ENCODE measurements at regions not wholly inside any gene's neighbourhood (a gene's known extent, or its start where the extent isn't known, plus 50 kb on each side); places are given as distances from the start of the nearest gene placed in this dataset.
"Not testable (repeated sequence)": the region's sequence is repeated elsewhere in the genome, so short reads cannot be mapped to it uniquely, and the experiment has no call there.

DNA sequence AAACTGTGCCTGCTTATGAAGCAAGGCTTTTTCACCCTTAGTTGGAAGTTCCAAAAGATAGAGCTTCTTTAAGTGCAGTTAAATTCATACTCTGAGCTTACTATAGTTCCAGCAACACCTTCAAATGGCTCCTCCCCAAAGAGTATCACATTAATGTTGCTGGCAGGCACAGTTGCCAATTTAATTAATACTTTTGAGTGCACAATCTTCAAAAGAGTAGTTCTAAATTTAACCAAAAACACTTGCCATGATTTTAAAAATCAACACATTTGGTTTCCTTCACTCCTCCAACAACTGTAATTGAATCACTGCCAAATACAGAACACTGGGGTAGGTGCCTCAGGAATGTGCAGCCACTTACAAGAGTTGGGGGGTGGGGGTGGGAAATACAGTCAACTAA lies 150.6 kb upstream of the UBE2E3 start:
- DNase-seq (ENCODE audit: low read depth, low spot score): no peak

DNA sequence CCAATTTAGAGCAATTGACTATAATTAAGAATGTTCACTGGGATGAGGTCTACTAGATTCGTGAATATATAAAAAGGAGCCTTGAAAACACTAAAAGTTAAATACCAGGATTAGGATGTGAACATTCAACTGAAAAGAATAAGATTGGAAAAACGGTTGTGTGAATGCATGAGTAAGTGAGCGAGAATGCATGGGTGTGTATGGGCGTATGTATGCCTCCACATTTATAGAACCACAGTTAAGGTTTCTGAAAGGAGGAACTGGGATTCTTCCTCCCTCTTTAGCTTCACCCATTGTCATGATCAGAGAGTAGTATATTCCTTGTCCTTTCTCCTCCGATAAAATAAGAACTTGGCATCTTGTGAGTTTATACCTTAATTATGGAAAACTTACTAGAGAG lies 151.1 kb upstream of the UBE2E3 start:
- DNase-seq (ENCODE audit: low read depth, low spot score): no peak

DNA sequence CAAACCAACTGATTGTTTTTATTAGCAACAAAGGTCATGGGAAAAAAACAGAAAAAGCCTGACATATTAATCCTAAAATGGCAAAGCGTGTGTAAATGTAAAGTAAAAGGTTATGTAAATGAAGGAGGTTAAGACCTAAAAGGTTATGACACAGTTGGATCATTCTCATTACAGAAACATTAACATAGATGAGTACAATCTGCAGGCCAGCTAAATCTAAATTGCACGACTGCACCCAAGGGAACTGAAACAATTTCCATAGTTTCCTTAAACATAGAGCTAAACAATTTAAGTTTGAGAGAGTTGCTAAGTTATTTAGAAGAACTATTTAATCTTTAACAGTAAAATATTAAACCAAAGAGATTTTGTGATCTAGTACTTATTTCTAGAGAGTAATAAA lies 151.6 kb upstream of the UBE2E3 start:
- no peak for DNase-seq (ENCODE audit: low read depth, low spot score)

DNA sequence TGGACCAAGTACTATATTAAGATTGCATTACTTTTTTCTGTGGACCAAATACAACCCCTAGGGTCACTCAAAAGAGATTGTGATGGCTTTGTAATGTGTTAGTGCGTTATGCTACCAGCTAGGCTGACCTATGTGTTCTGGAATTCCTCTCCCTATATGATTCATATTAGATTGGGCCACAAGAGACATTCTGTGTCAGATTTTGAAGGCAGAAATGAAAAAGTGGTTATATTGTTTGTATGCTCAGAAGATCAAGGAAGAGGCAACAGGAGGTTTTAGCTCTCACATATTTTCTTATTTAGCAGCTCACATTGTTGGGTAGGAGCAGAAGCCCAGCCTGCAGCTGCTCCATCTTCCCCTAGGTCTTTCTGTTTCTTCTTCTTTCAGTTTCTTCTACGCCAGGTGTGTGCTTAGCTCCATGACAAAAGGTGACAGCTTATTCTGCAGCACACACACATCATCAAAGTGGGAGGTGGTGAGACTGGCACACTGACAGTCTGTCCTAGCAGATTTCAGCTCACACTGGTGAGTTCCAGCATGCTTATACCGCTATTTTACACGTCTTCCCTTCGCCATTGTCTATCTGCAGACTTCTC lies 156.8 kb upstream of the UBE2E3 start:
- DNase-seq (ENCODE audit: low read depth, low spot score): no peak

DNA sequence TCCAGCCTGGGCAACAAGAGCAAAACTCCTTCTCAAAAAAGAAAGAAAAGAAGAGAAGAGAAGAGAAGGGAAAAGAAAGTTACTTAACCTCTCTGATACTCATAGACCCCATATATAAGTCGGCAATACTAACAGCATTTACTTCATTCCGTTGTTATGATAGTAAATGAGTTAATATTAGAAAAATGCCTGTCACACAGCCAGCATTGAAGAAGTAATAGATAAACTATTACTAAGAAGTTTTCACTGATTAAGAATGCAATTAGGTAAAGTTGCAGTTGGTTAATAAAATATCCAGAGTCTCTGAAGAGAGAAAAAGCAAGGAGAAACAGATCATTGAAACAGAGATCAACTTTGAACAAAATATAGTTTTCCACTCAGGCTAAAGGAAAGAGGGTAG lies 161.3 kb upstream of the UBE2E3 start:
- no peak for DNase-seq (ENCODE audit: low read depth, low spot score)

DNA sequence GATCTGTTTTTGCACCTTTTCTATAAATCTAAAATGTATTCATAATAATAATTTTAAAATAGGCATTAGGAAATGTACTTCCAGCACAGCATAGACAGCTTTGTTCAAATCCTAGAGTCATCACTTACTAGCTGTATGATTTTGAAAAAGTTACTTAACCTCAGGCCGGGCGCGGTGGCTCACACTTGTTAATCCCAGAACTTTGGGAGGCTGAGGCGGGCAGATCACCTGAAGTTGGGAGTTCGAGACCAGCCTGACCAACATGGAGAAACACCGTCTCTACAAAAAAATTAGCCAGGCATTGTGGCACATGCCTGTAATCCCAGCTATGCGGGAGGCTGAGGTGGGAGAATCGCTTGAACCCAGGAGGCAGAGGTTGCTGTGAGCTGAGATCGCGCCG lies 161.7 kb upstream of the UBE2E3 start:
- DNase-seq (ENCODE audit: low read depth, low spot score): not testable (repeated sequence)

DNA sequence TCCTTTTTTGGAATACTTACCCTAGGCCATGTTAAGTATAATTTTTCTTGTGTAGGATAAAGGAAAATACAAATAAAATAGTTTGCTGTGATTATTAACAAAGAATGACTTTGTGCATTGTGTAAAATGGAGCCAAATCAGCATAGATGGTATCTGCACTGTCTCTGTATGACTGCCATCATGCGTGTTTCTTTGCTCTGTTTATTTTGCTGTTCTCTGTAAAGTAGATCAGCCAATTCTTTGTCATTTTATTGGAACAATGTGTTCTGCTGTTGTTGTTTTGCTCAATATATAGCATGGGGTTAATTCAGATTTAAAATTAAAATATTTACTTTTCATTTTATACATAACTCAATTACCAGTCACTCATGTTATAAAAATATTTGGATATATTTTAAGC lies 181.3 kb upstream of the UBE2E3 start:
- no peak for DNase-seq (ENCODE audit: low read depth, low spot score)

DNA sequence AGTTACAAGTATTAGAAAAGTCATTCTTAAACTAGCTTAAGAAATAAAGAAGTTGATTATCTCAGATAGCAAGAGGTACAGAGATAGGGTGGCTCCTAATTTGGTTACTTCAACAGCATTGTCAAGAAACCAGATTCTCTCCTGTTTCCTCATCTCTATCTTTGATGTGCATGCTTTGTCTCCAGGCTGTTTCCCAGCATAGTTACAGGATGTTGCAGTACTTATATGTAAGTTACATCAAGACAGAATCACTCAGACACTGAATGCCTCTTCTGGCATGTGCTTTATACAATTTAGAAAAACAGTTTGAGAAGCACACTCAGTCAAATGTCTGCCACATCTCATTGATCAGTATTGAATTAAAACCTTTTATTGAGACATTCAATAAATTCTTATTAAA lies 189.5 kb upstream of the UBE2E3 start:
- DNase-seq (ENCODE audit: low read depth, low spot score): no peak

DNA sequence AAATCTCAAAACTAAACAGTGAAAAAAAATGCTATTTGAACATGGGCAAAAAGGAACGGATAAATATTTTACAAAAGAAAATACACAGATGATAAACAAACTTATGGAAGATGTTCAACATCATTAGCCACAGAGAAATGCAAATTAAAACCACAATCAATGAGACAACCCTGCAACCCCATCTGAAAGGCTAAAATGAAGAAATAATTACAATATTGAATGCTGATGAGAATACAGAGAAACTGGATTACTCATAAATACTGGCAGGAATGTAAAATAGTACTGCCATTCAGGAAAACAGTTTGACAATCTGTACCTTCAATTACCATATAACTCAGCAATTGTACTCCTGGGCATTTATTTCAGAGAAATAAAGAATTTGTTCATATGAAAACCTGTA lies 193.1 kb upstream of the UBE2E3 start:
- no peak for DNase-seq (ENCODE audit: low read depth, low spot score)

DNA sequence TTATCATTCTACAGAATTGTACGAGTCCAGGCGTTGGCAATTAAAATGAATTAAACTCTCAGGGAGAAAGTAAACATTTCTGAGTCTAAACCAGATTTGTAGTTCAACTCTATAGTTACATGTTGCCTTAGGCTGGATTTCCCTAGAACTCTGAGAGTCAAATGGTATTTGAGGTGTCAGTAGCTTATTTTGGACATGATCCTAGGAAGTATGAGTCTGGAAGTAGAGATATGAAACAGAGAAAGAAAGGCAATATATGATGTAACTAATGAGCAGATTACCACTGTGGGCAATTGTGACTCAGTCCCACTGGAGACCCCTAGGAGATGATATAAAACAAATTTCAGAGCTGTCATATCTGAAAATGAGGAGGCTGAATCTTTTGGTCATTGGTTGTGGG lies 199.1 kb upstream of the UBE2E3 start:
- no peak for DNase-seq (ENCODE audit: low read depth, low spot score)

DNA sequence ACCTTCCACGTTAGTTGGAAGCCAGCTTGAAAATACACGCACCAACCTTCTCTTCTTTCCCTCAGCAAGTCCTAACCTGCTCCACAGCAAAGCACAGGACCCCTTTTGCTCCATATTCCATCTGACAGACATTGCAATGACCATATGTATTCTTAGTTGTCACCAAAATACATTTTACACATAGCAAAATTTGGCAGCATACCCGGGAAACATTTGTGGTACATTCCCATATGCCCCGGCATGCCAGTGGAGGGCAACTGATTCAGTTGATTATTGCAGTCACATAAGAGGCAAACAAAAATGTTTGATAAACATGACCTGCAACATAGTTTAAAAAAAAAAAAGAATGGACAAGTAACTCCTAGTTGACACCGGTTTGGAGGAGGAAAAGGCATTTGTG lies 202.1 kb upstream of the UBE2E3 start:
- DNase-seq (ENCODE audit: low read depth, low spot score): no peak

DNA sequence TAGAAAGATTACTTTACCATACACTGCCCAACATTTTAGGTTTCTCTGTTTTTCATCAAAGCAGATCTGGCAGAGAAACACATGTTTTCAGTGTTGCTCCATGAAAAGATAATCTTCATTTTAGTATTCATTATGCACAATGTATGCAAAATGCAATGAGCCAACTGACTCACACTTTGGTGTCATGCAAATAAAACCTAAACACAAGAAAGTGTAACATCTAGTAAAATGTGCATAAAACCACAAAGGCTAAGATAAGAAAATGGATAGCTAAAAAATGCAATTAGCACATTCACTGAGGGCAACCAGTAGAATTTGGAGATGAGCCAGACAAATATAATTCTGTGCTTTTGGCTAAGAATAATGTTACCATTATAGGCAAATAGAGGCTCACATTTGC lies 203.5 kb upstream of the UBE2E3 start:
- no peak for DNase-seq (ENCODE audit: low read depth, low spot score)

DNA sequence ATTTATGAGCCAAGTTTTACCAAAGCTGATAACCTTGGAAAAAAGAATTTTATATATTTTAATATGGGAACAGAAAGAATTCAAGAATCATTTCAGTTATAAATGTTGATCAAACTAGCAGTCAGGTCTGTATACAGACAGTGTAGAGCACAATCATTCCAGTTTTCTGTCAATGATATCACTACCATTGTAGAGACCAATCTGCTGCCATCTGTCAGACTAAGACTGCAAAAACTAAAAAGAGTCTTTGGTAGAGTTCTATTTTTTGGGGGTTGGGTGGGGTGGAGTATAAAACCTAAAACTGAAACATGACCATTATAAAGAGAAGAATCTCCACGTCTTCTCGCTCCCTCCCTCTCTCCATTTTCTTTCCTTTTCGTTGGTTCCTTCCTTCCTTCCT lies 204.7 kb upstream of the UBE2E3 start:
- no peak for DNase-seq (ENCODE audit: low read depth, low spot score)

DNA sequence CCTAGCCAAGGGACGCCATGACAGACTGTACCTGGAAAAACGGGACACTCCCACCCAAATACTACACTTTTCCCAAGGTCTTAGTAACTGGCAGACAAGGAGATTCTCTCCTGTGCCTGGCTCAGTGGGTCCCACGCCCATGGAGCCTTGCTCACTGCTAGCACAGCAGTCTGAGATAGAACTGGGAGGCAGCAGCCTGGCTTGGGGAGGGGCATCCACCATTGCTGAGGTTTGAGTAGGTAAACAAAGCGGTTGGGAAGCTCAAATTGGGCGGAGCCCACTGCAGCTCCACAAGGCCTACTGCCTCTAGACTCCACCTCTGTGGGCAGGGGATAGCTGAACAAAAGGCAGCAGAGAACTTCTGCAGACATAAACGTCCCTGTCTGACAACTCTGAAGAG lies 215.1 kb upstream of the UBE2E3 start:
- not testable (repeated sequence) for DNase-seq (ENCODE audit: low read depth, low spot score)

DNA sequence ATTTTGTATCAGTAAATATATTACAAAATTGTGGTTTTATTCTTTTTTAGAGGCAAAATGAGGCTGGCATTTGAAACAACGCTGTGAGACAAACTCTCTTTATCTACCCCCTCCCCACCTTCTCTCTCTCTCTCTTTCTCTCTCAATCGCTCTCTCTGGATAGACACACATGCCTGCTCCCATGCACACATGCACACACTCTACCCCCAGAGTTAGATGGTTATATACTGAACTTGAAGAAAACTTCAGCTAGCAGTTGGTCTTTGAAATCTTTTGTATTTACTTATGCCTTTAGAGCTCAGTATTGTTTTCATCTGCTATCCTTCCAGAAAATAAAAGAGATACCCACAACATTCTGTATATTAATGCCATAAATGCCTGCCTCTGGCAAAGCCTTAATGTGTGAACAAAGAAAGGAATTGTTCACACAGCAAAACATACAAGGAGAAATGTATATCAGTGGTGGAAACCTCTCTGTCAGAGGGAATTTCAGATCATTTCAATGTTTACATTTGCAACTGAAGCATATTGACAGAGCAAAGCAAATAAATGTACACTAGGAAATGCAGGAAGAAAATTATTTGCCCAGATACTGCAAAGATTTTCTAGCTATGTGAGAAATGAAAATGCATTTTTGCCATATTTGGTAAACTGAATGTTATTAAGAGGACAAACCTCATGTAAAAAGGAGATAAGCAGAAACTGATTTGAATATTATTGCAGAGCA lies 217.0 kb upstream of the UBE2E3 start:
- no peak for DNase-seq (ENCODE audit: low read depth, low spot score)

DNA sequence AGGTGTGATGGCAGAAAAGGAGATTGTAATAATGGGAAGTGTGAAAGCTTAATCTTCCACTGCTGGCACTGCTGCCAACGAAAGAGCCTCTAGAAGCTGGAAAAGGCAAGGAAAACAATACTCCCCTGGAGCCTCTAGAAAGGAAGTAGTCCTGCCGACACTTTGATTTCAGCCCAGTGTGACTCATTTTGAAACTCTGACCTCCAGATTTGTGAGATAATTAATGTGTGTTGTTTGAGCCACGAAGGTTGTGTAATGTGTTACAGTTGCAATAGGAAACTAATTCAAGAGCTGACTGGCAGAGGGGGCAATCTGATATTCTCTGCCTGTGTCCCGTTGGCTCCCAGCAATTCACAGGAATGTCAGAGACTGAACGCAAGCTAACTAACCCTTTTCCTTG lies 219.2 kb upstream of the UBE2E3 start:
- no peak for DNase-seq (ENCODE audit: low read depth, low spot score)

DNA sequence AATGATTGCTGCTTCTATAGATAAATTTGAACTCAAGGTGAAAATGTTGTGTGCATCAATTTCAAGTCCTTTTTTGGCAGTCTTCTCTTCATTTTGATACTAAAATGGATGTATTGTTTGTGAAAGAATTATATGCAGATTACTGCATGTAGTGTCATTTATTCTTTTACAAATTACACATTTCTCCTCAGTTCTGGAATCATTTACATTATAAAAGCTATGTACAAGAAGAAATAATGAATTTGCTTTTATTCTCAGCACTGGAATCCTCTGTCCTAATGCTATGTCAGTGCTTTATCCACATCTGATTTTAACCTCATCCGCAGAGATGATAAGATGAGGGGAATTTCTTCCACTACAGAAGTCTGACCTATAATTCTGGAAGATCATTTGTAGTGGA lies 220.8 kb upstream of the UBE2E3 start:
- DNase-seq (ENCODE audit: low read depth, low spot score): no peak

DNA sequence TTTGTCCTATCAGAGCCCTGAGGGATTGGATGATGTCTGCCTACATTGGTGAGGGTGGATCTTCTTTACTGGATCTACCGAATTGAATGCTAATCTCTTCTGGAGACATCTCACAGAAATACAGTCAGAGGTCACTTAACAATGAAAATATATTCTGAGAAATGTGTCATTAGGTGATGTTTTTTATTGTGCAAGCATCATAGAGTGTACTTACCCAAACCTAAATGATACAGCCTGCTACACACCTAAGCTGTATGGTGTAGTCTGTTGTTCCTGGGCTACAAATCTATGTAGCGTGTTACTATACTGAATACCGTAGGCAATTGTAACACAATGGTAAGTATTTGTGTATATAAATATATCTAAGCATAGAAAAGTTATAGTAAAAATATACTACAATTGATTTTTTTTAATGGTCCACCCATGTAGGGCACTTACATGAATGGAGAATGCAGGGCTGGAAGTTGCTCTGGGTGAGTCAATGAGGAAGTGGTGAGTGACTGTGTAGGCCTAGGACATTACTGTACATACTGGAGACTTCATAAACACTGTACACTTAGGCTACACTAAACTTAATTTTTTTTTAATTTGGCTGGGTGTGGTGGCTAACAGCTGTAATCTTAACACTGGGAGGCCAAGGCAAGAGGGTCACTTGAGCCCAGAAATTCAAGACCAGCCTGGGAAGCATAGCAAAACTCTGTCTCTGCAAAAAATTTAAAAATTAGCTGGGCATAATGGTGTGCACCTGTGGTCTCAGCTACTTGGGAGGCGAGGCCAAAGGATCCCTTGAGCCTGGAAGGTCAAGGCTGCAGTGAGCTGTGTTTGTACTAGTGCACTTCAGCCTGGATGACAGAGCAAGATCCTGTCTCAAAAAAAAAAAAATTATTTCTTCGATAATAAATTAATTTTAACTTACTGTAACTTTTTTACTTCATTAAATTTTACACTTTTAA lies 226.3 kb upstream of the UBE2E3 start:
- DNase-seq (ENCODE audit: low read depth, low spot score): no peak

DNA sequence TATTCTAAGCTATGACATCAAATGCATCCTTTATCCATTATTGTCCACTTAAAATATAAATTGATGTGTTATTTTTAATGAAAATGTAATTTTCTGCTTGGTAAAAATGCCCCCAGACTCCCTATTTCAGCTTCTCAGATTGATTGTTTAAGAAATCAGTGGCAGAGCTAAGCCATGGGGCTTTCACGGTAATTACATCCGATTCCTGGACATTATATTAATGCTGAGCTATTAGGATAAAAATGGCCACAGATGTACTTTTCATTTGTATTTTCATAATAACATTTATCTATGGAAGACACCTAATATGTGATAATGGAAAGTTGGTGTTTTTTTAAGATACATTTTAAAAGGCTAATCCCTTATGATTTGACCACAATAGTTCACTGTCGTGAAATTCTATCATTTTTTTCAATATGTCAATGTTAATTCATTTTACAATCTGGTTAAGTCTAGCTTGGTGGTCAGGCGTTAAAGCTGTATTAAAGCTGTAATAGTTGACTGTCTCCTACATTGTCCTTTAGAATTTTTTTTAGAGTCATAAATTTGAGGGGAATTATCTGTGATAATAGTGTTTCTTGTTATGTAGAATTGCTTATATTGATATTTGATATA lies 229.0 kb upstream of the UBE2E3 start:
- no peak for DNase-seq (ENCODE audit: low read depth, low spot score)

DNA sequence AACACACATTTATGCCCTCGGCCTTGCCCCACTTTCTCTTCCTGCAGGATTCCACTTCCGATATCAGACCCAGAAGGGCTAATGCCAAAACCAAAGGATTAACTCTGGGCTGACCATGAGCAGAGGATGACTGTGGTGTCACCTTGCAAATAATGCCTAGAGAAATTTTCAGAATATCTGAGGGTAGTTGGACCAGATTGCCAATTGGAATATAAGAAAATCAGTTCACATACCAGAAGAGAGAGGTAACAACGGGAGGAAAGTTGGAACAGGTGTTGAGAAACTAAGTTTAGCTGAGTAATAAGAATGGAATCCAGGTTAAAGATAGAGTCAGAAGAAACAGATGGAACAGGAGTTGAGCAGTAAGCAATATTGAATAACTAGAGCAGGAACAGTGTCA lies 232.7 kb upstream of the UBE2E3 start:
- no peak for DNase-seq (ENCODE audit: low read depth, low spot score)

DNA sequence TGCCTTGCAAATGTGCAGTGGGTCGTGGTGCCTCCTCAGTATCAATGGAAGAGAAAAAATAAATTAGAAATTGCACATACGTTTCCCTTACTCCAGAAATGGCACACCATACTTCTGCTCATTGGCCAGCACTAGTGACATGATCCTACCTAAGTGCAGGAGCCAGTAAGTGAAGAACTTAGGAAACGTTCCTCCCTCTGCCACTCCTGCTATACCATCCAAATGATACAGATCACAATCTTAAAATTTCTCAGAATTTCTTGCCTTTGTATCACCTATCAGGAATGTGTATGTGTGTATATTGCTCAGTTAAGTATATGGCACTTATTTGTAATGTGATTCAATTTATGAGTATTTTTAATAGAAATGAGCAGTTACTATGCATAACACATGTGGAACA lies 237.0 kb upstream of the UBE2E3 start:
- DNase-seq (ENCODE audit: low read depth, low spot score): no peak

DNA sequence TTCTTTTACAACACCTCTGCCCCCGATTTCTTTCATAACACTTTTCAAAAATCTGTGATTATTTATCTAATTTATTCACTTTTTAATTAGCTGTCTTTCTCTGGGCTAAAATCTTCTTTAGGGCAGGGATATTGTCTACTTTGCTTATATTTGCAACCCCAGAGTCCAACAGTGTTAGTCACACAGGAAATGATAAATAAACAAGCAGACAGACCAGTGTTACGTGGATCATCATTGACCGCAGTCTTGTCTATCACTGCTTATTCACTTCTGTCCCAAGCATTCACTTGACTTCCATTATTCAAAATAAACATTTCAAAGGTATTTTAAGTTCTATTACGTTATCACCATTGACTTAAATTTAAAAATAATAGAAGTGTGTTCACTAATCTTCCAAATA lies 237.6 kb upstream of the UBE2E3 start:
- DNase-seq (ENCODE audit: low read depth, low spot score): no peak

All from activated naive CD8-positive, alpha-beta T cell treated with anti-CD3 and anti-CD28 coated beads, Interleukin-2, amount 50 U/mL, for 16 hours (primary cell).